Epithelial cell of proximal tubule (primary cell): ENCODE measurements at regions not wholly inside any gene's neighbourhood (a gene's known extent, or its start where the extent isn't known, plus 50 kb on each side); places are given as distances from the start of the nearest gene placed in this dataset.

Source experiments
- DNase-seq: peaks from one replicate; pipeline ENCODE4 v3.0.0-alpha.2; 2011; ENCODE audit warnings: low read depth
- H3K4me3 ChIP-seq: 2 replicates; pipeline ENCODE4 v1.5.1; 2011; ENCODE audit warnings: low read depth, mild to moderate bottlenecking, low read length
- CTCF ChIP-seq: conservative IDR thresholded peaks from 2 replicates; pipeline ENCODE4 v1.5.1; 2012; ENCODE audit warnings: low read depth, mild to moderate bottlenecking, low read length

DNA sequence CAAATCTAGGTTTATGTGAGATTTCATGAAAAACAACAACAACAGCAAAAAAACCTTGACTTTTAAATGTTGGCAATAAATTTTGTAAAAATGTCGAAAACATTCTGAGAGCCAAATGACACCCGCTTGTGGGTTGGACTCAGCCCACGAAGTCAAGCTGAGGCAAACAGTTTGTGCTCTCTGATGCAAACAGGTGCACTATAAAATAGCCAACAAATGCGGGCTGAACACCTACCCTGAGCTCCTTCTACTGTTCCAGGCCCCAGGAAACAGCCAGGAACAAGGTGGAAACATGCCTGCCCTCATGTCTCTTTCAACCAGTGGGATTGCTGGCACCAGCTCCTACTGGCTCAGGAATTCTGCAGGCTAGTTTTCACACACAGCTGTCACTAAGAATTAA, 105.0 kb upstream of the ZNF716 start:
- no peak for DNase-seq
- TF ChIP-seq CTCF, result no peak
- H3K4me3 ChIP-seq, result no peak overlapping the region

DNA sequence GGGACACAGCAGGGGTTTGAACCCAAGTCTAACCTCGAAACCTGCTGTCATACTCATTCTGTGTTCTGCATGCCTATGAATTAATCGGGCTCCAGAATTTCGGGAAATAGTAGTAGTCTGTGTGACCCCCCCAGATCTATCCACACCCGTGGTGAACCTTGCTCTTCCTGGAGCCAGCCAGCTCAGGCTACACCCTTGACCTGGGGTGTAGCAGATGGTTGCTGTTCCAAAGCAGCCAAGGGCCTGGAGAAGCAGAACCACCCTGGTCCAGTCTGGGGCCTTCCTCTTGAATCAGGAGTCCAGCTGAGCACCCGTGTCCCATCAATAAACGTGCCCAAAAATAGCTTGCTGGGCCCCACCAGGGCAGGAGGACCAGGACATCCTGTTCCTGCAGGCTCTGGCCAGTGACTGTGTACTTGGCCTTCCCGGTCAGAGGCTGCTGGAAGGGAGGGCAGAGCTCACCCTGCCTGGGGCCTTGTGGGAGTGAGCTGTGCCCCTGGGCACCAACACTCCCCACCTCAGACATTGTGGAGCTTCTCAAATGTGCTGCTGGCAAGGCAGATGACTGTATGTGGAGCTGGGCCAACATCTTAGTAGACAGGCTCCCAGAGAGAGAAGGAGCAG, 101.2 kb upstream of the ZNF716 start:
- no peak for TF ChIP-seq CTCF
- H3K4me3 ChIP-seq, result no peak overlapping the region
- DNase-seq, result no peak

DNA sequence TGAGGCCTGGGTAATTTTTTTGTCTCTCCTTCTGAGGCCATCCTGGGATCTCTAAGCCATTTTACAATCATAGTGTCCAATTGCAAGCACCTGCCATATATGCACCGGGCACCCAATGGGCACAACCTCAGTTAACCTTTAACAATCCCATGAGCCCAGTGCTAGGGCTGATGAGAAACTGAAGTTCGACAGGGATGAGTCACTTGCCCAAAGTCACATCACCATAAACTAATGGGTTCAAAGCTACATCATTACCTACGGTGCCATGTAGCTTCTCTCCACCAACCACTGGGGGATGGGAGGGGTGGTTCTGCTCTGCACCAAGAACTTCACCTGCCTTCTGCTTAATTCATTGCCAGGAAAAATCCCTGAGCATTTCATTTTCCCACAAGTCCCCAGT, 95.8 kb upstream of the ZNF716 start:
- TF ChIP-seq CTCF, result no peak
- no peak overlapping the region for H3K4me3 ChIP-seq
- no peak for DNase-seq

GRCh38 chr7:57354679-57355338, 95.2 kb upstream of the ZNF716 start:
- no peak for TF ChIP-seq CTCF
- H3K4me3 ChIP-seq, result no peak overlapping the region
- DNase-seq, result no peak

GRCh38 chr7:57361406-57361805, 88.6 kb upstream of the ZNF716 start:
- DNase-seq, result no peak
- no peak overlapping the region for H3K4me3 ChIP-seq
- TF ChIP-seq CTCF, result no peak

DNA sequence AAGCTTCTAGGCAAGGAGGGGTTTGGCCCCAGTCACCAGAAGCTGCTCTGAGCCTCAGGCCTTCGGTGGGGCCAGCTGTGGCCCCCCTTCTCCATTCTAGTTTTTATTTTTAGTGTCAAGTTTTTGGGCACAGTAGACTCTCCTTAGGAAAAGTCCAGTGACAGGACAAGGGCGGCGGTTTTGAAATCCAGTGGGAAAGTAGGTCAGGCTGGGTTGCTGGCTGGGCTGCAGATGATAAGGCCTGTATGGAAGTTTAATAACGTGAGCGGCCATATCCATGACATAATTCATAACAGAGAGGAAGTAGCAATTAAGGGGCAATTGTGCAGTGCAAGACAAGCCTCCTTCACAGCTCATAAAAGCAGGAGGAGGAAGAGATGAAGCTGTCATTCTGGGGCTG, 87.1 kb upstream of the ZNF716 start:
- TF ChIP-seq CTCF, result no peak
- no peak overlapping the region for H3K4me3 ChIP-seq
- DNase-seq, result no peak

DNA sequence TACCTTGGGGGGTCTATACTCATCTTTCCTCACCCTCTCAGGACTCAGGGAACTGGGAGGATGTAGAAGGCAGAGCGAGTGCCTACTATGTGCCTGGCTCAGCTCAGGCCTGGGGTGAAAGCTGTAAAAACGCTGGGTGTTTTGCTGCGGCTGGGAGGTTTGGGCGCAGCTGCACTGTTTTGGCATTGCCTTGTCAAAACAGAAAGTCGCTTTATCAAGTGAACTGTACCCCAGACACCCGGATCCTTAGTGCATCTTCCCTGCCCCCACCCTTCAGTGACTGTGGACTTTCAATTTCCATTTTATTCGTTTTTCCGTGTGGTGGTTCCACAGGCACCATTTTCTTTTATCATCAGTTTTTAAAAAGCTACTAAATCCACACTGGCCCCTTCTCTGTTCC, 86.7 kb upstream of the ZNF716 start:
- no peak for TF ChIP-seq CTCF
- no peak for DNase-seq

More for the DNA sequence above, 86.7 kb upstream of the ZNF716 start:
- no peak overlapping the region for H3K4me3 ChIP-seq
